ENCODE measurements at regions not wholly inside any gene's neighbourhood (a gene's known extent, or its start where the extent isn't known, plus 50 kb on each side); places are given as distances from the start of the nearest gene placed in this dataset.
"Not testable (repeated sequence)": the region's sequence is repeated elsewhere in the genome, so short reads cannot be mapped to it uniquely, and the experiment has no call there.

DNA sequence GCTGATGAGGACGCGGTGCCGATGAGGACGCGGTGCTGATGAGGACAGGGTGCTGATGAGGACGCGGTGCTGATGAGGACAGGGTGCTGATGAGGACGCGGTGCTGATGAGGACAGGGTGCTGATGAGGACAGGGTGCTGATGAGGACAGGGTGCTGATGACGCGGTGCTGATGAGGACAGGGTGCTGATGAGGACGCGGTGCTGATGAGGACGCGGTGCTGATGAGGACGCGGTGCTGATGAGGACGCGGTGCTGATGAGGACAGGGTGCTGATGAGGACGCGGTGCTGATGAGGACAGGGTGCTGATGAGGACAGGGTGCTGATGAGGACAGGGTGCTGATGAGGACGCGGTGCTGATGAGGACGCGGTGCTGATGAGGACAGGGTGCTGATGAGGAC is 399.3 kb downstream of the SMOC2 start:
- DNase-seq: not testable (repeated sequence)

- peak; percentile 79 for DNase-seq
These were observed 397.0 kb downstream of the SMOC2 start for GRCh38 chr6:168838037-168838399.

GRCh38 chr6:168837254-168838036 is 396.5 kb downstream of the SMOC2 start:
- peak; percentile 70 for DNase-seq

DNA sequence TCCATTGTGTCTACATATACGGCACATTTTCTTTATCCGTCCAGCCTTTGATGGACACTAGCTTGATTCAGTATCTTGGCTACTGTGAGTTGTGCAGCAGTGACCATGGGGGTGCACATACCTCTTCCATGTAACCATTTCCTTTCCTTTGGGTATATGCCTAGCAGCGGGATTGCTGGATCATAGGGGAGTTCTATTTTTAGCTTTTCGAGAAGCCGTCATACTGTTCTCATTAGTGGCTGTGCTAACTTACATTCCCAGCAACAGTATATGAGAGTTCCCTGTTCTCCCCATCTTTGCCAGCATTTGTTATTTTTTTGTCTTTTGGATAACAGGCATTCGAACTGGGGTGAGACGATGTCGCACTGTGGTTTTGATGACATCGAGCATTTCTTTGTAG is 395.0 kb downstream of the SMOC2 start:
- DNase-seq: no peak

DNA sequence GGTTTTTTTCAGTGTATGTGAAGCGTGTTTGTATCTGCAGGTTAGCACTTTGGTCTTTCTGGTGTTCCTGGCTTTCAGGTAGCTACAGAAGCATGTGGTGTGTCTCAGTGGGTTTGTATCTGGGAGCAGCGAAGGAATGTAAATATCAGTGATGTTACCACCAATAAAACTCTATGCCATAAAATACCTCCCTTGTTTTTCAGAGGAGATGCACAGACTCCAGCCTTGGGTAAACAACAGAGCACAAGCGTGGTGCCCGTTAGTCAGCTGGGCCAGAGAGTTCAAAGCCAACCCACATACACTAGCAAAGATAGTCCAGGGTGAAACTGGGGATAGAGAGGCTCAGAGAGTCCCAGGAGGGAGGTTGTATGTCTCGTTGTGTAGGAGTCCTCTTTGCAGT is 393.8 kb downstream of the SMOC2 start:
- no peak for DNase-seq

DNA sequence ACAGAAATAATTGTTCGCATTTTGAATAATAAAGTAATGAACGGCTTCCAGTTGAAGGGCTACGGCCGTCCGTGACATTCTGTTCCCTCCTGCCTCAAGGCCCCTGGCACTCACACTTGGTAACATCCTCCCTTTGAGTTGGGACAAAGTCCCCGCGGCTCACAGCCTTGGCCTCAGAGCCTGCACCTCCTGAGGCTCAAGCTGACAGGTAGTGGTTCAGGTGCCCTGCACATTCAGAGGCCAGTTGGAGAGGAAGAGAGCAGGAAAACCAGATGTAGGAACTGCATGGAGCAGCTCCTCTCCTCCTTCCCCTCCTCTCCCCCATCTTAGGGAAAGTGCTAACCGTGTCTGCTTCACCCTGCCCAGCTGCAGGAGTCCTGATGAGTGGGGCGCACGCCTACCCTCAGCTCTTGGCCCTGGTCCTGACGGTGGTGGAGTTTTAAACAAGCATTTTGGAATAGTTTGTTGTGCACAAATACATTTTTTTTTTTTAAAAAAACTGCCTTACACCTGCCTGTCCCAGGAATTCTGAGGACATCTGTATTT is 393.1 kb downstream of the SMOC2 start:
- no peak for DNase-seq

DNA sequence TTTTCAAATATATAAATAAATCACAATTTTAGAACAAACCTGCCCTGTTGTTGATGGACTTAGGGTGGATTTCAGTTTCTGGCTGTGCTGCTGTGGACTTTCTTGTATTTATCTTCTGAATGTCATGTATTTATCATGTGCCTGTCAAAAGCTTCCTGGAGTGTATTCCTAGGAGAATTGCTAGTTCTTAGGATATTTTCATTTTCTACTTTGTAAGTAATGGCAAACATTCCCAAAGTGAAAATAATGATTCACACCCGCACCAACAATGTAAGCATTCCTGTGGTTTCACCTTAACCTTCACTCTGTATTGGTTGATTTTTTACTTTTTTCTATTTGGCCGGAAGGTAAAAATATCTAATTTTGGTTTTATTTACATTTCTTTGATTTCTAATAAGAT is 387.8 kb downstream of the SMOC2 start:
- DNase-seq: no peak

DNA sequence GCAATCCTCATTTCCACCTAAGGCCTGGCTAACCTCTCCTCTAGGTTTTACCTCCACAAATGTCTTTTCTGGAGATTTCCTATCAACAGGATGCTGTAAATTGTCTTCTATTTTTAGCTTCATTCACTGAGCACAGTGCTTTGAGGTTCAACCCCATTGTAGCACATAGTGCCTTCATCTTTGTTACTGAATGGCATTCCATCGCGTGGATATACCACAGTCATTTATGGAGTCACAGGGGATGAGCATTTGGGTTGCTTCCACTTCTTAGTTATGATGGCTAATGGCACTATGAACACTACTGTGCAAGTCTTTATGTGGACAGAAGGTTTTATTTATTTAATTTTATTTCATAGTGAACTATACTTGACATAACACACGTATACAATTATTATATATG is 387.1 kb downstream of the SMOC2 start:
- DNase-seq: no peak

DNA sequence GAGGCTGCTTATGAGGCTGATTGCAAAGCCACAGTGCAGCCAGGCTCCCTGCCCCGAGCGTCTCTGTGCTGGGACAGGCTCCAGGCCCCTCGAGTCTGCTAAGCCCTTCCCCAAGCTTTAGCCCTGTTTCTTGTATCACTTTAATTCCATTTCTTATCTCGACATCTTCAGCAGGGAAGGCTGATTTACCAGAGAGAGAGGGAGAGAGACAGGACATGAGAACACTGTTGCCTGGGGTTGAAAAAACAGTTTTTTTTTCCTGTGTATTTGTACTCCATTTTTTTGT is 386.5 kb downstream of the SMOC2 start:
- no peak for DNase-seq

DNA sequence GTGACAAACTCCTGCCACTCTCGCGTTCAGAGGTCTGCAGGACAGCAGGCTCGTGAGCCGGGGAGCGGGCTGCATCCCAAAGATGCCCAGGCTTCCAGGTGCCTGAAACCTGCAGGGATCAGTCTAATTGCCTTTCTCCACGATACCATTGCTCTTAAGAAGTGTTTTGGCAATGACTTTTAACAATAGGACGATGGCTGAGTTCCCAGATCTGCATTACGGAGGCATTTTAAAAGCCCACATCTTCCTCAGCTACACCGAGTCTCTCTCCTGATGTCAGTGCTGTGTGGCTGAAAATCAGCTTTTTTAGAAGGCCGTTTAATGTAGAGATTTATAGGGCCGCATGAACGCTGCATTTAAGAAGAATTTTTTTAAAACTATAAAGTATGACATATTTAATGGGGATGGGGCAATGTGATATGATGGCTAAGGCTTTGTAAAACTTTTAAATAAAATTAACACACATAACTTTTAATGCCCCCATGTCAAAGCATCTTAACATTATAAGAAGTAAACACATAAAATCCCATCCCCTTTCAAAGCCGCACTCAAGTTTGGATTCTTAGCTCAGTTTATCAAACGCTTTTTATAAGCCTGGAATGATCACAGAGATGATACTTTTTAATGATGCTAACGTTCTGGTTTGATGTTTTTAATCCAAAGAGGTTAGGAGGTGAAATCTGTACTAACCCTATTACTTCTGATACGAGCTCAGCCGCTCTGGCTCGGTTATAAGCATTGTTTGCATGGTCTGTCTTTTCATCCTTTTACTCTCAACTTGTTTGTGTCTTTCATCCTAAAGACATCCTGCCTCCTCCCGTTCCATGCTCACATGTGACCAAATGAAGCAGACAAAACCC is 386.0 kb downstream of the SMOC2 start:
- DNase-seq: peak; percentile 90

DNA sequence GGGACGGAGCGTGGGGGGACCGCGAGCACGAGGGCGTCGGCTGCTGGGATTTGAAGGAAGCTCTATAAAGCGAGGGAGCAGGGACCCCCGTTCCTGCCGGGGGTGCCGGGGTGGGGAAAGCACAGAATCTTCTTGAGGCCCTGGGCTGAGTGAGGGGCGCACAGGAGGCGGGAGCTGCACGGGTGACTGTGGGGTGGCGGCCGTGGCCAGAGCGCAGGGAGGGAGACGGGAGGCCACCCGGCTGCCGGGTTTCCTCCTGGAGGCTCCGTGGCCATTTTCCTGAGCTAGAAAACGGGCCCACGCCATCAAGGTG is 385.1 kb downstream of the SMOC2 start:
- DNase-seq: no peak

- DNase-seq: no peak
These were observed 384.5 kb downstream of the SMOC2 start for GRCh38 chr6:168825226-168826077.

- no peak for DNase-seq
These were observed 382.6 kb downstream of the SMOC2 start for GRCh38 chr6:168823397-168824212.

GRCh38 chr6:168822376-168822775 is 381.4 kb downstream of the SMOC2 start:
- DNase-seq: no peak

DNA sequence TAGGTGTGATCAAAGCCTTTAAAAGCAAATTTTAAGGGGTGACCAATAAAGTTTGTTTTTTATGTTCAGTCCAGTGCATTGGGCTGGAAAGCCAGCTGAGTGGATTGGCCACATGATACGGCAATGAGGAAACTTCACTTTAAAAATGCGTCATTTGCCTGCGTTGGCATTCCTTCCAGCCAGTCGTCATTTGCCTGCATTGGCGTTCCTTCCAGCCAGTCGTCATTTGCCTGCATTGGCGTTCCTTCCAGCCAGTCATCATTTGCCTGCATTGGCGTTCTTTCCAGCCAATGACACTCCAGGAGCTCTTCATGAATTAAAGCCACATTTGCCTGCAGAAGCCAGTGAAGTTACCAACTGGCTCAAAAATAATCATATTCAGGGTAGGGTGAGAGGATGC is 378.6 kb downstream of the SMOC2 start:
- no peak for DNase-seq

DNA sequence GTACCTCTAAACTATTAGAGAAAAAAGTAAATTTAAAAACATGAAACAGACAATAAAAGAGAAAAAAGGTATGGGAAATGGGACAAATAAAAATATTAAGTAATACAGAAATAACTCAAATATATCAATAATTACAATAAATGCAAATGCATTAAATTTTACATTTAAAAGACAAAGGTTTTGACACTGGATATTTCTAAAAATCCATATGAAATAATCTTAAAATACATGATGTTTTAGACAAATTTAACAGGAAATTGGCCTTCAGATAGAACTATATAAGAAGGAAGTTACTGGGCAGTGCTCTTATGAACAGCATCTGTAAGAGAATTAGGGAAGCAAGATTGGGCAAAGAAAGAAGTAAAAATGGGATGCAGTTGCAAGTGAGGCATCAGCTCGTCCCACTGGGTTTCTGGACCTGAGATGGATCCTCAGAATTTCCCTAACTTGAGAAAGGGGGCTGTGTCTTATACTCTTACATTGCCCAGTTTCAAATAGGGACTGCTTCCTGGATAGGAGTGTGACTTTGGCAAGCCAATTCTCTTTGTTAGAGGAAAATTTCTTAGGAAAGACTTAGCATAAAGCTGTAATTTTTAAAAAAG is 376.7 kb downstream of the SMOC2 start:
- DNase-seq: no peak

DNA sequence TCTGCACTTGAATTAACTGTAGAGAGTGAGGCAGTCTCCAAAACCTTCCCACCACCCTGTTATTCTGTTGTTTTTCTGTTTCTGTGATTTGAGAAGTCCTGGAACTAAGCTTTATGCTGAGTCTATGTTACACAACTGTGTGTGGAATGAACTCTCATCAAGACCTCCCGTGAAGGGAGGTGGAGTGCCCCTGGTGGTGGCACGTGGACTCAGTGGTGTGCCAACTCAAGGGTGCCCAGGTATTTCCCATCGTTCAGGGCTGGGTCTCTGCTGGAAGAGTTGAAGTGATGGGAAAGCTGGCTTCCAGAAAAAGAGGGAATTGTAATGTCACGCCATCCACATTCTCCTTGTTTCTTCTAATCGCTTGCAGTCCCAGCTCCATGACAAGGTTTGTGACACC is 374.2 kb downstream of the SMOC2 start:
- DNase-seq: no peak

DNA sequence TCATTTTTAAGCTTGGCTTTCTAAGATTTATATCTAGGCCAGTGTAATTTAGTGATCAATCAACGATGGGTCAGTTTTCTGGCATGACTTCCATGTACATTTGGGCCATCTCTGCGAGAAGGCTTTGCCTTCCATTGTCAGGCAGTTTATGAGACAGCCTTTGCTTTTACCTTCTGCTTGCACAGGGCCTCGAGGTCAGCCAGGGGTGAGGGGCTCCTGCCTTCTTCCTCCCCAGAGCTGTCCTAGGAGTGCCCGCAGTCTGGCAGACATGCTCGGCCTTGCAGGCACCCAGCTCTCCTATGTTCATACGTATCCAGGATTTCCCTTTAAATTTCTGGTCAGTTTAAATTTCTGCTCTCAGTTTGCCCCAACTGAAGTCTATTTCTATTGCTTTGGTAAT is 367.2 kb downstream of the SMOC2 start:
- no peak for DNase-seq

DNA sequence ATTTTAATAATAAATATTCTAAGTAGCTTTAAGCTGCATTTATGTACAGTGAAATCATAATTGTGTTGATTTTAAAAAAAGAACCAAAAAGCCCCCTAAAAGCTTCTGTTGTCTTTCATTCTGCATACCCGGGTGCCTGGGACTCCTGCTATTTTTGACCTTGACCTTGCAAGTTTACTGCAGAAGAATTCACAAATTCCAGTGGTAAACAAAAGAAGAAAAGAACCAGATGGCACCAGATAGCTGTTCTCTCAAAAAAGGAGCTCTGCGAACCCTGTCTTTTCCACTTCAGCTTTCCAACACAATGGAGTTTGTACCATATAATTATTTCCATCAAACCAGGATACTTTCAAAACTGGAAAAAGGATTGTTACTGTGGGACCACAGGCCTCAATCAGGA is 363.3 kb downstream of the SMOC2 start:
- no peak for DNase-seq

GRCh38 chr6:168803874-168804273 is 362.9 kb downstream of the SMOC2 start:
- no peak for DNase-seq

DNA sequence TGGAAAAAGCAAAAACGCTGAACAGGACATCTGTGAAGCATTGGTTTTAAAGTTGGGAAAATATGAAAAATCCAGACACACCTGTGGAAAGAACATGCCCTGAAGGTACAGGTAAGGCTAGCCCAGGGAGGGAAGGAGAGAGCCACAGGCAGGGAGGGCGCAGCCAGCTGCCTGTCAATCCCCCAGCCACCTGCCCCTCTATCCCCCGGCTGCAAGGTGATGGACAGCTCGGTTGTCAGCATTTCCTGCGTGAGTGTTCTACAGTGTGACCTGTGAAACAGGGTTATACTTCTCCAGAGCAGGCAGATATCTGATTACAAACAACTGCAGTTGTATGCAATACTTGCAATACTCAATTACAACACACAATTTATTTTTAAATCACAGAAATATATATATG is 358.1 kb downstream of the SMOC2 start:
- no peak for DNase-seq

- no peak for DNase-seq
These were observed 355.1 kb downstream of the SMOC2 start for GRCh38 chr6:168796106-168796505.

Data from NCI-H1092 (cell line).